GM19397 (cell line): ENCODE measurements at regions not wholly inside any gene's neighbourhood (a gene's known extent, or its start where the extent isn't known, plus 50 kb on each side); places are given as distances from the start of the nearest gene placed in this dataset.

Experiments used
- ATAC-seq: cut with Tn5 transposase; IDR thresholded peaks from one replicate; pipeline ENCODE4 v1.9.1; 2021; ENCODE audit warnings: mild to moderate bottlenecking, moderate library complexity; ENCODE audit not compliant: unreplicated experiment

DNA sequence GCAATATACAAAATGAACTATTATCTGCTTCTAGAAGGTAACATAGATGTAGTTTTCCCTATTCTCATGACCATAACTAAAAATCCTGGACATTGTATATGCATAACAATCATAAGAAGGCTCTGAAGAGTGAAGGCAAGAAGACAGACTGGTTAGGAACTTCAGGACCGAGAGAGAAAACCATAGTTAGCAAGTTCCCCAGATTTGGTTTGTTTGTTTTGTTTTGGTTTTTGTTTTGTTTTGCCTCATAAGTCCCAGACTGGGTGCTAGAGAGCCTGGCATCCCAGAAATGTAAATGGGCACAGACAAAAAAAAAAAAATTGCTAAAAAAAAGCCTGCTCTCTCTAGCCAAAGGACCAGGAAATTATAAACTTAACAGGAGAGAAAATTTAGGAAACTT, 192.2 kb upstream of the FBXO11 start:
- ATAC-seq = no peak

DNA sequence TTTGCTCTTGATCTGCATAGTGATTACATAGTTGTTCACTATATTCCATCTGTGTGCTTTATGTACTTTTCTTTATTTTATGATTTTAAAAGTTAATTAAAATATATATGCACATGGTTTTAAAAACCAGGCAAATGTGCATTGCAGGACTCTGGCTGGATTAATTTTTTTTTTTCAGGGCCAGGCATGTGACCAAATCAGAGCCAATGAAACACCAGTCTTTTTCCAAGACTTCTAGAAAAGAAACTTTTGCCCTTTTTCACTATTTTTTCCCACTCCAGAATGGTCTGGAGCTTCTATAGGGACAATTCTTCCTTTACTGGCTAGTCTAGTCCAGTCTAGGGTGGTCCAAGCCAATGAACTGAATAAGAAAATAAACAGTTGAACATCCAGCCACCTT, 198.1 kb upstream of the FBXO11 start:
- ATAC-seq = no peak

DNA sequence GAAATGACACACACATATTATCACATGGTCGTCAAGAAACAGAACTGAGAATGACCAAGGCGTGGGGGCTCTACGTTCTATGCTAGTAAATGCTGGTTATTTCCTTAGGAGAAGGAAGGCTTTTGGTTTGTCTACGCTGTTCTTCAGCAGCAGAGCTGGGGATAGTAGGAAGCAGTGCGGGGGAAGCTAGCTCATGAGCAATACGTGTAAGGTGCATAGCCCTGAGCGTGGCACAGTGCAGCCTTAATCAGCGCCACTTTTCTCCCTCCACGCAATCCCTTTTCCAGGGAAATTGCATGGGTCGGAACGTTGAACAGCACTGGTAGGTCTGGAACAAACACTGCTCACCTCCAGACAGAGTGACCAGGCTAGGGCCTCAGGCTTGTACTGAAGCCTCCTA, 199.6 kb upstream of the FBXO11 start:
- ATAC-seq = no peak

DNA sequence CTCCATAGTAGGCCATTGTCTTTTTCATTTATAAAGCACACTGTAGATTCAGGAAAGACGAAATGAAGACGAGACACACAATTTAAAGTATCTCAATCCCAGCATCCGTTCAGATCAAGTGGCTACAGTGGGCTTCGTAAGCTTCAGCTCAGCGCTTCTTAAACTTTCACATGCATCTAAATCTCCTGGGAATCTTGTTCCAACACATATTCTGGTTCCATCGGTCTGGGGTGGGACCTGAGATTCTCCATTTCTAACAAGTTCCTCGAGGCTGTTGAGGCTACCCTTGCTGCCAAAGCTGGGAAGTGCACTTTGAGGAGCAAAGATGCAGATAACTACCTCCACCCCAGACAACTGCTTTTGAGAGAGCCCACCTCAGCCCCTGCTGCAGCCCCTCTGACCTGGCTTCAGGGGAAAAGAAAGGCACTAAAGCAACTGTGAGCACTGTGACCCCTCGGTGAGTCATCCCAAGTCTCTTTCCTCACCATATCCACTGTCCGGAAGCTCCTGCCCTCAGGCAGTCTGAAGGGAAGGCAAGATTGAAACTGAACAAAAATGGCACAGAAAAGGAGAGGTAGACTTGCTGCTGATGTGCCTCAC, 201.1 kb upstream of the FBXO11 start:
- ATAC-seq = no peak

DNA sequence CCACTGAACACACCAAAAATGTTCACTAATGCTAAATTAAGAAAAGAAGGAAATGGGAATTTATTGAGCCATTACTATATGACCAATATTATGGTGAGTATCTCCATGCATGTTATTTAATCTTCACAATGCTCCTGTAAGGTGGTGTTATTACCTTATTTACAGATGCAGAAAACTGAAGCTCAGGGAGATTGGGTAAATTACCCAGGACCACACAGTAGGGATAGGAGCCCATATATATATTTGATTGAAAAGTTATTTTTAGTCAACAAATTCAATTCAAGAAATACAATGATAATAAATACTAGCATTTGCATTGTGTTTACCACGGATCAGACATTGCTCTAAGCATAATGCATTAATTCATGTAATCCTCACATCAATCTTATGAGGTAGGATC, 202.2 kb upstream of the FBXO11 start:
- no peak for ATAC-seq

DNA sequence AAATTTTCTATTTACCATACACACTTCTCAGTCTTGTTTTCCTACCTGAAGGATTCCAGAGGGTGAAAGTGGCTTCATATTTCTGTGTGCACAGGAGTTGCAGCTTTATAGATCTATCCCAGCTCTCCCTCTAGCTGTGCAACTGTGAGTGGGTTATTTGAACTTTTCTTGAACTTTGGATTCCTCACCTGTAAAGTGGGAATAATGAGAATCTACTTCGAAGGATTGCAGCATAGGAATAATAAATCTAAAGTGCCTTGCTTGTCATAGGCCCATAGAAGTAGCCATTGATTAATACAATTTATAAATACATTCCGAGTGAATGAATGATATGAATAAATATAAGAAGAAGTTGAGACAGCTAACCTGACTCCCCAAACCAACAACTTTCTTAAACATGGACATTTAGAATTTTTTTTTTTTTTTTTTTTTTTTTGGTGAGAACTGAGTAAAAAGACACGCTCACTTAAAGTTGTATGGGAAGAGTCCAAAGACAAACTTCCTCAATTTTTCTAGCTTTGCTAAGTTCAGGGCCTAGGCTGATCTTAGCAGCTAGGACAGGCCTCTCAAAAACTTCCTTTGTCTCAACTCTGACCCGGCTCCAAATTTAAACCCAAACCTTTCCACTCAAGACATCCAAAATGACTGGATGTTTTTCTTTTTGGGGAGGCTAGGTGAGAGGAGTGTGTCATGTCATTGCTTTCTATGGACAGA, 203.3 kb upstream of the FBXO11 start:
- ATAC-seq = no peak

DNA sequence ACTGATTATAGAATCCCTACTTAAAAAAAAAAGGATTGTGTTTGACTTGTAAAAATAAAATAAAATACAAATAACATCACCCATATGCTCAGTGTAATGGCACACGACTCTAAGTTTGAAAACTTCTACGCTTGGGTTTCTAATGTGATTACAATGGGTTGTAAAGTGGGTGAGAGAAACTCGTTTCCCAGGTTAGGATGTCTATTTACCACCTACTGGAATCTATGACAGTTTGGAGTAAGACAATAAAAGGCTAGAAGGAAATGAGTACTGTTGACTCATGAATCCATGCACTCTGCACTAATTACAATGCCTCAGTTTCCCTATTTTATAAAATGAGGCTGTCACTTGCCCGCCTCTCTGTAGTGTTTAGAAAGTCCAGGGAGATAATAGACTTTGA, 204.0 kb upstream of the FOXN2 start:
- ATAC-seq = no peak

DNA sequence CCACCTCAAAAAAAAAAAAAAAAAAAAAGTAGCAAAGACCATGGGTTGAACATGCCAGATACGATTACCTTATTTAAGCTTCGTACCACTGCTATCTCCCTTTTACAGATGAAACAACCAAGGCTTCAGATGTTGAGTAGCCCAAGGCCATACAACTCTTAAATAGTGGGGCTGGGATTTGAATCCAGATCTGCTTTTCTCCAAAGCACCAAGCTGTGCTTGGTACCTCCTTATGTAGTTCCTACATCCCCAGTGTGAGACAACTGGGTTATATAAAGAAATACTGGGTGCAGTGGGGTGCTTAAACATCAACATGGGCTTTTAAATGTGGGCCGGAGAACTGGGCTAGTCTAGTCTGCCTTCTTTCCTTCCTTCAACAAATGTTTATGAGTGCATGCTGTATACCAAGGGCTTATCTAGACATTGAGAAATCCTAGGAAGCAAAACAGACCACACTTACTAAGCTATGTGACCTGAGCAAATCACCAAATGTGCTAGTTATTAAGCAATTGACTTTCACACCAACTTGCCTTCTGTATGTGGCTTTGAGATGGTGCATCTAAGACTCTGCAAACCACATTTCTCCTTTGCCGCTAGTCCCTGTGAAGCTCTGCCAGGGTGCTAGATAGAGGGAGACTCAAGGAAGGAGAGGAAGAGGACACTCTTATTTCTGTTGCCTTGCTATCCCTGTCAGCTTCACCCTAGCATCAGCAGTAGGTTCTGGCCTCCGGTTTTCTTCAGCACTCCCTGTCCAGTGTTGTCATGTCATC, 201.4 kb upstream of the FOXN2 start:
- no peak for ATAC-seq

DNA sequence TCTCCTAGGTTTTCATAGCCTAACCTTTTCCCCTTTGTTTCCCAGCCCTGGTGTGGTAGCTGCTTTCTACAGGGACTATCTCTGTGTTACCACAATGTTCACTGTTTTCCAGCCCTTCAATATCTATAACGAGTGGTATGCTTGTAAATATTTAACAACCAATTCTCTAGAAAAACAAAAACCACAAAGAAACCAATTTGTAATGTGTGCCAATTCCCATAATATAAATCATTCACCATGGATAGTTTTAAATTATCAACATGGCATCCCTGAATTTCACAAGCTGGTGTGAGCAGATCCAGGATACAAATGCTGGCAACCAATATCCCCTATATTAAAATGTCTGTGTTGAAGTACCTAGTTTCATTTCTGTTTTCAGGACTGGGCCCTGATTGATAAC, 200.7 kb upstream of the FOXN2 start:
- no peak for ATAC-seq

DNA sequence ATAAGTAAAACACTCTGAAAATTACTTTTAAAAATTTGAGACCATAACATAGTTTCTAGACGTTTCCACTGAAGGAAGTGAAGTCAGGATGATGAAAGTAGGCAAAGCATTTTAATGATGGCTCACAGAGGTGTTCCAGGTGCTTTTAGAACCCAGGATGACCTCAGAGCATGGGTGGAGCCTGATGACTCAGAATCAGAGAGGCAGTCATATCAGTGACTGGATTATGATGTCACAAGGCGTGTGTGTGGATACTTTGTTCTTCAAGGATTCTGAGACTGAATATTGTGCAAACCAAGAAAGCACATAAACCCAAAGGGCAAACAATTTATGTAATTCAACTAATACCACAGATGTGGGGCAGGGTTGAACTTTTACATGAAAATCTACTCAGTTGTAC, 200.2 kb upstream of the FOXN2 start:
- ATAC-seq = no peak

DNA sequence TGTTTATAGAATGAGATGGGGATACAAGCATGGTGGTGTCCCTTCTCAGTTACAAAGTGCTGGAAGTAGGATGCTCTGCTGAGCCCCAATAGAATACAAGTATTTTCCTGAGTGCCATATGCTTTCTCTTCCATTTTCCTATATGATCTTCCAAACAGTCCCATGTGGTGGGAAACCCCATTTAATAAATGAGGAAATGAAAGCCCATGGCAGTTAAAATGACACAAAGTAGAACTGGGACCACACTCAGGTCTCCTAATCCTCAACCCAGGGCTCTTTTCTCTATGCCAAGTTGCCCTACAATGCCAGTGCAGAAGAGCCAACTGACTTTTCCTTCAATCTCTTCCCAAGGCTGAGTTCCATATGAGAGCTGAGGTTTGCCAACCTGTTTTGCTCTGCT, 198.0 kb upstream of the FOXN2 start:
- no peak for ATAC-seq

DNA sequence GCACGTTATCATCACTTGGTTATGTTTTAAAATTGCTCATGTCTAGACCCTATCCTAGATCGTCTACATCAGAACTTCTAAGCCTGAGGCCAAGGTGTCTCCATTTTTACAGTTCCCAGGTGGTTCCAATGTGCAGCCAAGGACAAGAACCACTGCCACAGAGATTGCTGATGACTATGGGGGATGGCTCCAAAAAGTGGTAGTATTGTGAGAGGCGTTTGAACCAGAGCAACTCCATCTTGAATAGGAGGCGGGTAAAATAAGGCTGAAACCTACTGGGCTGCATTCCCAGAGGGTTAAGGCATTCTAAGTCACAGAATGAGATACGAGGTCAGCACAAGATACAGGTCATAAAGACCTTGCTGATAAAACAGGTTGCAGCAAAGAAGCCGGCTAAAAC, 195.6 kb upstream of the FOXN2 start:
- no peak for ATAC-seq

DNA sequence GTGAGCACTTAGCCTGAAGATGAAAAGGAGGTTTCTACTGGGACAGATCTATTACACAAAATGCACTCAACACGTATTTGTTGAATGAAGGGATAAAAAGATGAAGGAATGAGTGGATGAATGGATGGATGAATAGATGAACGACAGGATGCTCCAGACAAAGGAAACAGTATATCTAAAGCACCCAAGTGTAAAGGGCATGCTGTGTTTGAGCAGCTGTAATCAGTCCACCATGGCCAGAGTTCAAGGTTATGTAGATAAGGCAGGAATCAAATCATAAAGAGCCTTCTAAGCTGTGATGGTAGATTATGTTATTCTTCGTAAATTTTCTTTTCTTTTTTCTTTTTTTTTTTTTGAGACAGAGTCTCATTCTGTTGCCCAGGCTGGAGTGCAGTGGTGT, 194.4 kb upstream of the FOXN2 start:
- ATAC-seq = no peak

DNA sequence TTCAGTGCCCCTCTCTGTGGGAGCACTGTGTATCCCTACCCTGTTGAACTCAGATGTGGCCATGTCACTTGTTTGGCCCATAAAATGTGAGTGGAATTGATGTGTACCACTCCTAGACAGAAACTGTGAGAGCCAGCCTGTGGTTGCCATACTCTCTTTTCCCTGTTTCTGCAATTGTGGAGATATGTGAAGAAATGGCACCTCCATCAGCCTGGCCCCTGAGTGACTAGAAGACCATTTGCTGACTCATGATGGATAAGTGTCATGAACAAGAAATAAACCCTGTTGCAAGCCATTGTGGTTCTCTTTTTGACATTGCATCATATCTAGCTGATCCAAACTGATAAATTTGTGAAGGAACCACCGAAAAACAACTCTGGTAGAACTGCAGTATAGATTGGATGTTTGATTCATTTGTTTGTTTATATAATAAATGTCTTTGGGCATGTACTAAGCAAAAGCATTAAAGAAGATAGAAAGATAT, 193.7 kb upstream of the FOXN2 start:
- ATAC-seq = no peak

DNA sequence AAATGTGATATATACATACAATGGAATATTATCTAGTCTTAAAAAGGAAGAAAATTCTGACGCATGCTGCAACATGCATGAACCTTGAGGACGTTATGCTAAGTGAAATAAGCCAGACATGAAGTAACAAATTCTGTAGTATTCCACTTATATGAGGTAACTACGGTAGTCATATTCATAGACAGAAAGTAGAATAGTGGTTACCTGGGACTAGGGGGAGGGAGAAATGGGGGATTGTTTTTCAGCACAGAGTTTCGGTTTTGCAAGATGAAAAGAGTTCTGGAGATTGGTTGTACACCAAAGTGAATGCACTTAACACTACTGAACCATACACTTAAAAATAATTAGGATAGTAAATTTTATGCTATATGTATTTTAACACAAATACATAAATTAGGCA, 192.3 kb upstream of the FOXN2 start:
- no peak for ATAC-seq

DNA sequence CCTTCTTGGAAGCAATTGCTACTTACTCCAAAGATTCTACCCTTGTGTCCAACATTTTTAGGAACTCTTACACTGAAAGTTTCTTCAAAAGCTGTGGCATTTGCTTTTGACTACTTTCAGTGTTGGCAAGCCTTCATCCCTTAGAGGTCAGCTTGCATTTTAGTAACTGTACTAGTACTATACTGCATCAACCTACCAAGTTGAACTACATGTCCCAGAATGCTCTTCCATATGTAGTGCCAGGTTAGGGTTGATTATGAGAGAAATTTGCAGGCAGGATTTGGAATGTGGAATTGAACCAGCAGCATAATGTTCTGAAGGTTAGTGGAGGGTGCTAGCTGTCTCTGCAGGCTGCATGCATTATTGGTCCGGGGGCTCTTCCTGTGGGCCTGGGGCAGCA, 189.9 kb upstream of the FOXN2 start:
- ATAC-seq = no peak

DNA sequence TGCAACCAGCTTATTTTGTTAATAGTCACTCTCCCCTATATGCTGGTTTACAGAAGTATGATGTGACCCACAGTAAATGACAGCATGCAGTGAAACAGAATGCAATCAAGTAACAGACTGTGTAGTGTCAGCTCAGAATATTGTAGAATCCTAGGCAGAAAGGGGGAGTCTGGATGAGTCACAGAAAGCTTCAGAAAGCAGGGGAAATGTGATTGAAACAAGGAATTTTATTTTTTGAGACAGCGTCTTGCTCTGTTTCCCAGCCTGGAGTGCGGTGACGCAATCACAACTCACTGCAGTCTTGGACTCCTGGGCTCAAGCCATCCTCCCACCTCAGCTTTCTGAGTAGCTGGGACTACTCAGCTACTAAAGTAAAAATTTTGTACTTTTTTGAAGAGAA, 188.3 kb upstream of the FOXN2 start:
- ATAC-seq = no peak

DNA sequence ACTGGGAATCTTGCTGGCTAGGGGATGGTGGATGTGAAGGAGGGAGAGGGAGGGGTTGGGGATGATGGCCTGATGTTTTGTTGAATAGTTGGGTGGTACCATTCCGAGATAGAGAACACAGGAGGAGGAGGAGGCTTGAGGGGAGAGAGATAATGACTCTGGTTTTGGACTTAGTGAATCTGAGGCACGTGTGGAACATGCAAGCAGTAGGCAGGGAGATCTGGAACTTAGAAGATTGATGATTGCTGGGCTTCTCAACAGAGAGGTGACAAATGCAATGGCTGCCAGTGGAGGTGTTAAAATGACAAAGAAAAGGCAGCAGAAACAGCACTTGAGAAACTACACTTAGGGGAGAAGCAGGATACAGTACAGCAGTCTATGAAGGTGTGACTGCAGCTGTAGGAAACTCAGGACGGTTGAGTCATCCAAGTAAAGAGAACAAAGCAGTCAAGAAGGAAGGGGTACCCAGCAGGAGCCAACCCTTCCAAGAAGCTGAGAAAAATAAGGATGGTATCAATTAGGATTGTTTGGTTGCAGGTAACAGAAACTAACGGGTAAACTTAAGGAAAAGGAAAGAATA, 186.8 kb upstream of the FOXN2 start:
- no peak for ATAC-seq

DNA sequence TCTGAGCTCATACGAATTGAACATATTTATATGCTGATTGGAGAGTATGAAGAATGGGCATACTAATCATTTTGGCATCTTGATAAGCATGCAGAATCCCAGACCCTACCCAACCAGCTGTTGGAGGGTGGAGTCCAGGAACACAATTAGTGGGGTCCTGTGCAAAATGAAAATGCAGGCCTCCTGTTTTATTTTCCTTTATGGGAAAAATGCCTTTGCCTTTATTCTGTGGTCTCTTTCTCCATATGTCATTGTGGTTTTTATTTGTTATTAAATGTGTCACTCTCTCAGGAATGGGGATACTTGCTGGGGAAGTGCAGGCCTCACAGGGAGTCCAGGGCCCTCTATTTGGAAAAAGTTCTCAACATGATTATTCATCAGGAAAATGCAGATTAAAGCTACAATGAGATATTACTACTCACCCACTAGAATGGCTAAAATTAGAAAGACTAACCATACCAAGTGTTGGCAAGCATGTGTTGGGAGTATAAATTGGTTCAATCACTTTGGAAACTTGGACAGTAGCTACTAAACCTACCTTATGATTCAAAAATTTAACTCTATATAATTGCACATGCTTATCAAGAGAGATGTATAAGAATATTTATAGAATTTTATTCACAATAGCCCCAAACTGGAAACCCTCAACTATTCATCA, 185.1 kb upstream of the FOXN2 start:
- no peak for ATAC-seq

DNA sequence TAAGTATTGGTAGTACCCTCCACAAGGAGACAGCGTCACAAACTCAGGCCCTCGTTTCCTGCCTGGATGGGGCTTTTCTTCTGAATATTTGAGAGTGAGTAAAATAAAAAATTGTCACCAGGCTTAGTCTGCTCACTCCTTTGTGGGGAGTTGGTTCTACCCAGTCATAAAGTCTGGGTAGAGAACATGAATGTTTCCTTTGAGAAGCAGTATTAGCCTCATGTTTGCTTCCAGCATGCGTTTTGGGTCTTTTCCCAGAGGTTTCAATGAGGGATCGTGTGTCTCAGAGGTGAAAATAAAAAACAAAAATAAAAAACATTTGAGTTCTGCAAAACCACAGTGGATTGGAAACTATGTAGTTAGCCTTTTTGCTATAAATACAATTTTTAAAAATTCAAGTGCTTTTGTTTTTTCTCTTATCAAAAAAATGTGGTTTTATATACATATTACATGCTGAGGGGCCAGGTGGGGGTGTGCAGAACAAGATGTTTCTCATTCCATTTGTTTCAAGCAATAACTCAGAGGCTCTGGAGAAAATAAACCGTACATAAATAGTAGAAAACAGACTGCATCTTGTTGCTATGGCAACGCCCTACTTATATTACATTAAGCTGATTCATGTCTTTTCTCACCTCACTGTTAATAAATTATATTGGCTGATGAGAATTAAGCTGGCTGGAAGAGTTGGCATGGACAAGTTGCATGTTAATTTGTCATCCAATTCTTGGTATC, 182.8 kb upstream of the FOXN2 start:
- no peak for ATAC-seq

DNA sequence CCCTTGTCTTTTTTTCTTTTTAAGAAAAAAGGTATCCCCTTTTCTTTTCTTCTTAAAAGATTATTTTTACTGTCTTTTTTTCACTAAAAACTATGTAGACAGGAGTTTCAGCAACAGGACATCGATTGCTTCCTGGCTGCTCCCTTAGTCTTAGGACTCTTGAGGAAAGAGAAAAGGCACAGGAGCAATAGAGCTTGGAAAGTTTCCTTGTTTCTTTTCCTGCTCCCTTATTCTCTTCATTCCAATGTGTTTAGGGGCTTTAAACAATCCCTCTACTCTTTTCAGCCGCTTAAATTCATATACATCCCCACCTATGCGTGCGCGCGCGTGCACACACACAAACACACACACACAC, 182.2 kb upstream of the FOXN2 start:
- no peak for ATAC-seq
